ENCODE measurements at regions not wholly inside any gene's neighbourhood (a gene's known extent, or its start where the extent isn't known, plus 50 kb on each side); places are given as distances from the start of the nearest gene placed in this dataset.

GRCh38 chr3:118578559-118578958, 456.1 kb downstream of the IGSF11 start:
- TF ChIP-seq TCF12 (IDR thresholded peaks at IDR 0.05) (no peak), POLR2AphosphoS5 (IDR thresholded peaks at IDR 0.05; ENCODE audit: low read depth, low read length) (no peak), TAF1 (IDR thresholded peaks at IDR 0.05; ENCODE audit: borderline replicate concordance, low read depth, low read length) (no peak), CTCF (IDR thresholded peaks at IDR 0.05) (no peak), PBX3 (IDR thresholded peaks at IDR 0.05) (no peak)
